ENCODE measurements at regions not wholly inside any gene's neighbourhood (a gene's known extent, or its start where the extent isn't known, plus 50 kb on each side); places are given as distances from the start of the nearest gene placed in this dataset.
A peak's percentile ranks its signal among the peaks of the same experiment; 100 is the strongest.
"Not testable (repeated sequence)": the region's sequence is repeated elsewhere in the genome, so short reads cannot be mapped to it uniquely, and the experiment has no call there.

DNA sequence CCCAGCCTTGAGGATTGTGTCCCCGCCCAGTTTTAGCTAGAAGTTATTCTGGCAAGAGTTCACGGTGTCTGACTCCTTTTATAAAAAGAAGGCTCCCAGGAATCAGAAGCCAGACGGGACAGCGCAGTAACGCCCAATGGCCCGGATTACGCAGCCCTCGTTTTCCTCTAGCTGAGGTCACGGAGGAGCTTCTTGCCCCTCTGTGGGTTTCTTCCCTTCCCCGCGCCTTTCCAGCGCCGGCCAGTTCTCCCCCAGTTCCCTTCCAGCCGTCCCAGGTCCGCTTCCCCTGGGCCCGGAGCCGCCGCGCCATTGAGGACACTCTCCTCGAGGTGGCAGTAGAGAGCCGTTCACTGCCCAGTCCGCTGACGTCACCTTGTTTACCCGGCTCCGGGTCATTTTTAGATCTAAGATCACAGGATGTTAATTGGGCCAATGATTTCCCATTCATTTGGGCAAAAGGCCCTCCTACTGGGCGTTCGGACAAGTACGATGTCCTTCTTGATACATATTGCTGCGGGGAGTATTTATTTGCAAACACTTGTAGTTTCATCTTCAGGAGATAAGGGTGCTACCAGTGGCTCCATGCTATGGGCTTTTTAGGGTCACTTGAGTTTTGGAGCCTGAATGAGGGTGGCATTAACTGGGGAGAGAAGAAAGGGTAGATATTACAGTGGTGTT lies 81.5 kb upstream of the PPM1B start:
- DNase-seq (peak; percentile 72 to 80 (median 78)), ATAC-seq (ENCODE audit: low read depth in 2 of 2) (peak; percentile 83 to 87)
- Mint-ChIP-seq H3K4me1 (peaks cover 7 to 32% (median 24%) of the 10 kb centered on the region in 4 donors), H3K4me3 (peak overlapping the region; percentile 17 to 91 (median 87)), H3K36me3 (no peaks in the 10 kb centered on the region), H3K9me3 (no peaks in the 10 kb centered on the region), H3K27me3 (no peaks in the 10 kb centered on the region), H3K27ac (peak overlapping the region; percentile 78 to 97 (median 94))
- Histone ChIP-seq H3K9me3 (ENCODE audit: control insufficient read depth in 2 of 2, low read length in 2 of 2) (no peaks in the 10 kb centered on the region), H3K4me1 (ENCODE audit: control insufficient read depth, insufficient read depth, low read length, poor library complexity, severe bottlenecking) (peaks cover 27% of the 10 kb centered on the region), H3K27me3 (ENCODE audit: control insufficient read depth, insufficient read depth, low read length) (no peaks in the 10 kb centered on the region), H3K4me3 (ENCODE audit: low read depth, low read length) (peak overlapping the region; percentile 92), H3K27ac (ENCODE audit: insufficient read depth, low read length, poor library complexity, severe bottlenecking) (peak overlapping the region; percentile 69), H3K36me3 (ENCODE audit: control insufficient read depth, insufficient read depth, low read length) (no peaks in the 10 kb centered on the region)

DNA sequence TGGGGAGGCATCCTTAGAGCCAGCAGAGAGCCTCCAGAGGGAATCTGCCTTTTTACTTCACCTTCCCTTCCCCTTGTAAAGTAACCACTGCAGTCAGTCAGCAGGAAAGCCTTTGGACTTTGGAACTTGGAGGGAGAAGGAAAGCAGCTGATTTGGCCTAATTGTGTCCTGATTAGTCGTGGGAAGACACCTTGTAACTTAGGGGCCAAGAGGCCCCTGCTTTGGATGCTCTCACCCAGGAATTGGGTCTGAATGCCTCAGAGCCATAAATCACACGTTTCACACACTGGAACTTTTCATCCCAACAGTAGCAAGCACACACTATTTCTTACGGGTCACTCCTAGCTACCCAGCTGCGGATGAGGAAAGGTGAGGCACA lies 81.0 kb upstream of the PPM1B start:
- H3K4me1 Mint-ChIP-seq: peaks cover 7 to 32% (median 25%) of the 10 kb centered on the region in 4 donors
- Histone ChIP-seq H3K27me3 (ENCODE audit: control insufficient read depth, insufficient read depth, low read length) (no peaks in the 10 kb centered on the region), H3K4me1 (ENCODE audit: control insufficient read depth, insufficient read depth, low read length, poor library complexity, severe bottlenecking) (peaks cover 27% of the 10 kb centered on the region), H3K36me3 (ENCODE audit: control insufficient read depth, insufficient read depth, low read length) (no peaks in the 10 kb centered on the region), H3K4me3 (ENCODE audit: low read depth, low read length) (peak overlapping the region; percentile 92), H3K27ac (ENCODE audit: insufficient read depth, low read length, poor library complexity, severe bottlenecking) (peak overlapping the region; percentile 69), H3K9me3 (ENCODE audit: control insufficient read depth in 2 of 2, low read length in 2 of 2) (no peaks in the 10 kb centered on the region)
- no peaks in the 10 kb centered on the region for H3K36me3 Mint-ChIP-seq
- no peak for DNase-seq
- H3K9me3 Mint-ChIP-seq: no peaks in the 10 kb centered on the region
- peak overlapping the region; percentile 78 to 97 (median 94) for H3K27ac Mint-ChIP-seq
- peak overlapping the region; percentile 19 to 91 (median 87) for H3K4me3 Mint-ChIP-seq
- no peak for ATAC-seq (ENCODE audit: low read depth in 2 of 2)
- H3K27me3 Mint-ChIP-seq: no peaks in the 10 kb centered on the region

- H3K36me3 Mint-ChIP-seq; H3K27me3 ChIP-seq (ENCODE audit: control insufficient read depth, insufficient read depth, low read length); H3K4me3 ChIP-seq (ENCODE audit: low read depth, low read length); H3K27me3 Mint-ChIP-seq; H3K36me3 ChIP-seq (ENCODE audit: control insufficient read depth, insufficient read depth, low read length); ATAC-seq (ENCODE audit: low read depth in 2 of 2); H3K9me3 ChIP-seq (ENCODE audit: control insufficient read depth in 2 of 2, low read length in 2 of 2); H3K27ac ChIP-seq (ENCODE audit: insufficient read depth, low read length, poor library complexity, severe bottlenecking); H3K9me3 Mint-ChIP-seq; DNase-seq; H3K4me3 Mint-ChIP-seq: not testable (repeated sequence)
- Mint-ChIP-seq H3K4me1 (peaks cover 7 to 26% (median 20%) of the 10 kb centered on the region in 4 donors), H3K27ac (peak overlapping the region in 1 of 3 donors; percentile 54)
- peaks cover 20% of the 10 kb centered on the region for H3K4me1 ChIP-seq (ENCODE audit: control insufficient read depth, insufficient read depth, low read length, poor library complexity, severe bottlenecking)
Observed at GRCh38 chr2:44092519-44092918, 76.2 kb upstream of the PPM1B start.

- DNase-seq (no peak), ATAC-seq (ENCODE audit: low read depth in 2 of 2) (no peak)
- H3K36me3 ChIP-seq (ENCODE audit: control insufficient read depth, insufficient read depth, low read length): no peaks in the 10 kb centered on the region
- no peaks in the 10 kb centered on the region for H3K9me3 ChIP-seq (ENCODE audit: control insufficient read depth in 2 of 2, low read length in 2 of 2)
- H3K27me3 ChIP-seq (ENCODE audit: control insufficient read depth, insufficient read depth, low read length): no peaks in the 10 kb centered on the region
- Mint-ChIP-seq H3K9me3 (no peaks in the 10 kb centered on the region), H3K4me3 (no peak overlapping the region), H3K27ac (no peak overlapping the region), H3K36me3 (no peaks in the 10 kb centered on the region), H3K4me1 (peaks cover 7 to 20% (median 15%) of the 10 kb centered on the region in 4 donors), H3K27me3 (peaks cover 10% of the 10 kb centered on the region)
- H3K4me1 ChIP-seq (ENCODE audit: control insufficient read depth, insufficient read depth, low read length, poor library complexity, severe bottlenecking): peaks cover 15% of the 10 kb centered on the region
- H3K27ac ChIP-seq (ENCODE audit: insufficient read depth, low read length, poor library complexity, severe bottlenecking): no peak overlapping the region
- H3K4me3 ChIP-seq (ENCODE audit: low read depth, low read length): no peak overlapping the region
Observed at GRCh38 chr2:44093970-44094369, 74.7 kb upstream of the PPM1B start.

GRCh38 chr2:44097322-44097907 lies 71.3 kb upstream of the PPM1B start:
- H3K4me3 ChIP-seq (ENCODE audit: low read depth, low read length): no peak overlapping the region
- Mint-ChIP-seq H3K4me3 (no peak overlapping the region), H3K9me3 (no peaks in the 10 kb centered on the region), H3K27me3 (peaks cover 10% of the 10 kb centered on the region), H3K27ac (peak overlapping the region in 1 of 3 donors; percentile 10), H3K36me3 (no peaks in the 10 kb centered on the region), H3K4me1 (peaks cover 0 to 3% (median 1%) of the 10 kb centered on the region in 4 donors)
- no peak overlapping the region for H3K27ac ChIP-seq (ENCODE audit: insufficient read depth, low read length, poor library complexity, severe bottlenecking)
- no peaks in the 10 kb centered on the region for H3K27me3 ChIP-seq (ENCODE audit: control insufficient read depth, insufficient read depth, low read length)
- H3K4me1 ChIP-seq (ENCODE audit: control insufficient read depth, insufficient read depth, low read length, poor library complexity, severe bottlenecking): no peaks in the 10 kb centered on the region
- H3K36me3 ChIP-seq (ENCODE audit: control insufficient read depth, insufficient read depth, low read length): no peaks in the 10 kb centered on the region
- no peaks in the 10 kb centered on the region for H3K9me3 ChIP-seq (ENCODE audit: control insufficient read depth in 2 of 2, low read length in 2 of 2)
- DNase-seq (no peak), ATAC-seq (ENCODE audit: low read depth in 2 of 2) (no peak)

- no peaks in the 10 kb centered on the region for H3K4me1 ChIP-seq (ENCODE audit: control insufficient read depth, insufficient read depth, low read length, poor library complexity, severe bottlenecking)
- no peak overlapping the region for H3K4me3 ChIP-seq (ENCODE audit: low read depth, low read length)
- ATAC-seq (ENCODE audit: low read depth in 2 of 2): no peak
- no peak for DNase-seq
- Mint-ChIP-seq H3K36me3 (no peaks in the 10 kb centered on the region), H3K27ac (peak overlapping the region in 1 of 3 donors; percentile 17), H3K27me3 (peaks cover 10% of the 10 kb centered on the region), H3K4me1 (peaks cover 0 to 3% (median 1%) of the 10 kb centered on the region in 4 donors), H3K4me3 (no peak overlapping the region), H3K9me3 (no peaks in the 10 kb centered on the region)
- no peak overlapping the region for H3K27ac ChIP-seq (ENCODE audit: insufficient read depth, low read length, poor library complexity, severe bottlenecking)
- no peaks in the 10 kb centered on the region for H3K9me3 ChIP-seq (ENCODE audit: control insufficient read depth in 2 of 2, low read length in 2 of 2)
- no peaks in the 10 kb centered on the region for H3K27me3 ChIP-seq (ENCODE audit: control insufficient read depth, insufficient read depth, low read length)
- no peaks in the 10 kb centered on the region for H3K36me3 ChIP-seq (ENCODE audit: control insufficient read depth, insufficient read depth, low read length)
Observed at GRCh38 chr2:44098050-44098449, 70.6 kb upstream of the PPM1B start.

DNA sequence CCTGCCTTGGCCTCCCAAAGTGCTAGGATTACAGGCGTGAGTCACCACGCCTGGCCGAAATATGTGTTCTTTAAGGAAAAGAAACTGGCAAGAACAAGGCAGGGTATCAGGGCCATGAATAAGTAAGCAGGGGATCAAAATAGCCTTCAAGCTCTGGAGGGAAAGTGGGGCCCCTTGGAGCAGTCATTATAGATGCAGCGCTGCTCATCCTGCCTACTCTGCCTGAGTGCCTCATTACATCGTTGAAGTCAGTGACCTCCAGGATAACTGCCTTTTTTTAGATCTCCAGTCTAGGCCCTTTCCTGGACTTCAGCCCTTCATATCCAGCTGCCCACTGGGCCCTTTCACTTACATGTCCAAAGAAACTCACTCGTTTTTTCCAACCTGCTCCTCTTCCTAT lies 69.8 kb upstream of the PPM1B start:
- H3K27me3 ChIP-seq (ENCODE audit: control insufficient read depth, insufficient read depth, low read length): no peaks in the 10 kb centered on the region
- H3K36me3 ChIP-seq (ENCODE audit: control insufficient read depth, insufficient read depth, low read length): no peaks in the 10 kb centered on the region
- no peak overlapping the region for H3K27ac Mint-ChIP-seq
- H3K27ac ChIP-seq (ENCODE audit: insufficient read depth, low read length, poor library complexity, severe bottlenecking): no peak overlapping the region
- no peak overlapping the region for H3K4me3 ChIP-seq (ENCODE audit: low read depth, low read length)
- peaks cover 0 to 2% (median 0%) of the 10 kb centered on the region in 7 donors for H3K9me3 Mint-ChIP-seq
- DNase-seq: no peak
- peaks cover 10% of the 10 kb centered on the region for H3K27me3 Mint-ChIP-seq
- no peaks in the 10 kb centered on the region for H3K9me3 ChIP-seq (ENCODE audit: control insufficient read depth in 2 of 2, low read length in 2 of 2)
- no peak overlapping the region for H3K4me3 Mint-ChIP-seq
- peaks cover 0 to 3% (median 1%) of the 10 kb centered on the region in 4 donors for H3K4me1 Mint-ChIP-seq
- no peaks in the 10 kb centered on the region for H3K4me1 ChIP-seq (ENCODE audit: control insufficient read depth, insufficient read depth, low read length, poor library complexity, severe bottlenecking)
- no peak for ATAC-seq (ENCODE audit: low read depth in 2 of 2)
- no peaks in the 10 kb centered on the region for H3K36me3 Mint-ChIP-seq

GRCh38 chr2:44100351-44100750 lies 68.3 kb upstream of the PPM1B start:
- H3K4me1 ChIP-seq (ENCODE audit: control insufficient read depth, insufficient read depth, low read length, poor library complexity, severe bottlenecking): no peaks in the 10 kb centered on the region
- Mint-ChIP-seq H3K27me3 (peaks cover 5% of the 10 kb centered on the region), H3K4me3 (no peak overlapping the region), H3K4me1 (peaks cover 0 to 3% (median 1%) of the 10 kb centered on the region in 4 donors), H3K27ac (no peak overlapping the region), H3K36me3 (no peaks in the 10 kb centered on the region), H3K9me3 (peaks cover 0 to 2% (median 0%) of the 10 kb centered on the region in 7 donors)
- peak in 1 of 2 donors; percentile 37 for ATAC-seq (ENCODE audit: low read depth in 2 of 2)
- DNase-seq: no peak
- no peak overlapping the region for H3K4me3 ChIP-seq (ENCODE audit: low read depth, low read length)
- H3K27me3 ChIP-seq (ENCODE audit: control insufficient read depth, insufficient read depth, low read length): no peaks in the 10 kb centered on the region
- no peak overlapping the region for H3K27ac ChIP-seq (ENCODE audit: insufficient read depth, low read length, poor library complexity, severe bottlenecking)
- H3K9me3 ChIP-seq (ENCODE audit: control insufficient read depth in 2 of 2, low read length in 2 of 2): no peaks in the 10 kb centered on the region
- no peaks in the 10 kb centered on the region for H3K36me3 ChIP-seq (ENCODE audit: control insufficient read depth, insufficient read depth, low read length)

Data from CD4-positive, CD25-positive, alpha-beta regulatory T cell (primary cell).